SKM-1 treated with dmso at 0.1 percent for 144 hours (cell line): ENCODE measurements at regions not wholly inside any gene's neighbourhood (a gene's known extent, or its start where the extent isn't known, plus 50 kb on each side); places are given as distances from the start of the nearest gene placed in this dataset.
"Not testable (repeated sequence)": the region's sequence is repeated elsewhere in the genome, so short reads cannot be mapped to it uniquely, and the experiment has no call there.

Experiments
- DNase-seq: peaks from one replicate; lab custom pipeline; 2025; ENCODE audit not compliant: unreplicated experiment; lab: John Stamatoyannopoulos, UW

GRCh38 chr6:68160812-68161211 lies 474.3 kb upstream of the ADGRB3 start:
- DNase-seq, result not testable (repeated sequence)

GRCh38 chr6:68160348-68160747 lies 474.7 kb upstream of the ADGRB3 start:
- no peak for DNase-seq

GRCh38 chr6:68159433-68159832 lies 475.6 kb upstream of the ADGRB3 start:
- no peak for DNase-seq

GRCh38 chr6:68158256-68158655 lies 476.8 kb upstream of the ADGRB3 start:
- no peak for DNase-seq

- DNase-seq, result no peak
Observed at GRCh38 chr6:68144667-68145066, 490.4 kb upstream of the ADGRB3 start.

- DNase-seq, result no peak
Observed at GRCh38 chr6:68141190-68141589, 493.9 kb upstream of the ADGRB3 start.

- no peak for DNase-seq
Observed at GRCh38 chr6:68139130-68139529, 496.0 kb upstream of the ADGRB3 start.

GRCh38 chr6:68134796-68135195 lies 500.3 kb upstream of the ADGRB3 start:
- no peak for DNase-seq

- DNase-seq, result no peak
Observed at GRCh38 chr6:68128211-68128610, 506.9 kb upstream of the ADGRB3 start.

GRCh38 chr6:68127074-68127473 lies 508.0 kb upstream of the ADGRB3 start:
- DNase-seq, result no peak

GRCh38 chr6:68126089-68126749 lies 508.9 kb upstream of the ADGRB3 start:
- no peak for DNase-seq

GRCh38 chr6:68122975-68123374 lies 512.1 kb upstream of the ADGRB3 start:
- DNase-seq, result not testable (repeated sequence)

- DNase-seq, result no peak
Observed at GRCh38 chr6:68122032-68122431, 513.0 kb upstream of the ADGRB3 start.

- not testable (repeated sequence) for DNase-seq
Observed at GRCh38 chr6:68120954-68121353, 514.1 kb upstream of the ADGRB3 start.

GRCh38 chr6:68114463-68115047 lies 520.5 kb upstream of the ADGRB3 start:
- DNase-seq, result no peak

- no peak for DNase-seq
Observed at GRCh38 chr6:68108233-68108835, 526.7 kb upstream of the ADGRB3 start.

- DNase-seq, result peak; percentile 30
Observed at GRCh38 chr6:68094070-68094469, 541.0 kb upstream of the ADGRB3 start.

GRCh38 chr6:68087399-68088133 lies 547.5 kb upstream of the ADGRB3 start:
- peak; percentile 35 for DNase-seq

GRCh38 chr6:68086199-68086598 lies 548.9 kb upstream of the ADGRB3 start:
- no peak for DNase-seq

GRCh38 chr6:68085599-68085998 lies 549.5 kb upstream of the ADGRB3 start:
- not testable (repeated sequence) for DNase-seq

GRCh38 chr6:68082086-68082485 lies 553.0 kb upstream of the ADGRB3 start:
- no peak for DNase-seq

- DNase-seq, result no peak
Observed at GRCh38 chr6:68080074-68080473, 555.0 kb upstream of the ADGRB3 start.
